Stomach (tissue), 8 donors: ENCODE measurements at regions not wholly inside any gene's neighbourhood (a gene's known extent, or its start where the extent isn't known, plus 50 kb on each side); places are given as distances from the start of the nearest gene placed in this dataset.

Source experiments
- DNase-seq, 2 donors: peaks; one replicate each; pipeline versions ENCODE4 v3.0.0 to v3.0.0-alpha.2; 2013 to 2019
- H3K27ac ChIP-seq, 5 donors: fragments of 200-600 bp in 4 of 5; sonication (generic) in 4 of 5; one replicate each; pipeline ENCODE4 v1.5.1; 2013 to 2019; ENCODE audit warnings: mild to moderate bottlenecking in 1 of 5, moderate library complexity in 1 of 5
- H3K27me3 ChIP-seq, 3 donors: fragments of 200-600 bp; sonication (generic); one replicate each; pipeline ENCODE4 v1.5.1; 2017 to 2019; ENCODE audit warnings: mixed run types in 1 of 3
- H3K36me3 ChIP-seq, 4 donors: fragments of 200-600 bp; sonication (generic); 1 replicate in 3 of 4; 2 replicates in 1 of 4; pipeline ENCODE4 v1.5.1; 2016 to 2019
- H3K4me1 ChIP-seq, 4 donors: fragments of 200-600 bp; sonication (generic); one replicate each; pipeline ENCODE4 v1.5.1; 2016 to 2019
- H3K4me3 ChIP-seq, 4 donors: fragments of 200-600 bp; sonication (generic) in 3 of 4; one replicate each; pipeline ENCODE4 v1.5.1; 2016 to 2019; ENCODE audit warnings: mild to moderate bottlenecking in 1 of 4
- H3K9me3 ChIP-seq, 4 donors: fragments of 200-600 bp; sonication (generic); one replicate each; pipeline ENCODE4 v1.5.1; 2016 to 2019
- CTCF ChIP-seq, 7 experiments: fragments of 450-650 bp in 4 of 7; fragments of 200-600 bp in 3 of 7; sonication (generic) in 3 of 7; IDR thresholded peaks; one replicate each; pipeline ENCODE4 v1.5.1; 2016 to 2019; ENCODE audit warnings: antibody characterized with exemption in 7 of 7, control low read depth in 2 of 7, mild to moderate bottlenecking in 1 of 7
- EP300 ChIP-seq: sonication (generic); formaldehyde crosslinking; IDR thresholded peaks from one replicate; pipeline ENCODE4 v1.6.1; 2017; ENCODE audit warnings: antibody characterized with exemption
- POLR2A ChIP-seq, 4 donors: fragments of 450-650 bp; IDR thresholded peaks; one replicate each; pipeline ENCODE4 v1.6.1; 2016; ENCODE audit warnings: antibody characterized with exemption in 4 of 4, control low read depth in 2 of 4, mild to moderate bottlenecking in 1 of 4, moderate library complexity in 1 of 4
- POLR2AphosphoS5 ChIP-seq, 3 donors: sonication (generic); formaldehyde crosslinking; IDR thresholded peaks; one replicate each; pipeline ENCODE4 v1.6.1; 2016; ENCODE audit warnings: antibody characterized with exemption in 3 of 3
- WGBS, 5 donors: extraction: QIAGEN DNeasy Blood & Tissue Kit in 3 of 5; methylation state at CpG; one replicate each; pipeline versions ENCODE4 v1.1.5 to v1.1.7; 2013 to 2018; 5-methylcytosine and 5-hydroxymethylcytosine counted together
- intact Hi-C: fragments of 100-400 bp; cut with DNase I; formaldehyde crosslinking; loops from one replicate; pipeline ENCODE4 v1.15.1; 2023; ENCODE audit warnings: low total_unique reads
- donor health status: healthy with polysubstance abuse.
- donor health status: Bipolar disorder and iron deficiency.
- donor health status: healthy.

GRCh38 chr5:159832073-159832472 lies 84.2 kb upstream of the ADRA1B start:
- WGBS, 5 donors, result 56 to 78% (median 72%) methylated on average over 2 of the region's 2 CpGs
- Histone ChIP-seq H3K27me3 (no peaks in the 10 kb centered on the region), H3K4me3 (no peak overlapping the region), H3K4me1 (no peaks in the 10 kb centered on the region), H3K9me3 (no peaks in the 10 kb centered on the region), H3K27ac (no peak overlapping the region), H3K36me3 (no peaks in the 10 kb centered on the region)
- intact Hi-C loops, result no loop called here
- TF ChIP-seq EP300 (no peak), CTCF (IDR thresholded peaks at IDR 0.05) (no peak), POLR2A (IDR thresholded peaks at IDR 0.05) (no peak), POLR2AphosphoS5 (IDR thresholded peaks at IDR 0.05) (no peak)
- no peak for DNase-seq

GRCh38 chr5:159833088-159833487 lies 83.2 kb upstream of the ADRA1B start:
- H3K9me3 ChIP-seq, result no peaks in the 10 kb centered on the region
- 17 to 36% (median 27%) methylated on average over 2 of the region's 2 CpGs for WGBS, 5 donors
- DNase-seq, result no peak
- H3K27ac ChIP-seq, result no peak overlapping the region
- intact Hi-C loops, result no loop called here
- no peaks in the 10 kb centered on the region for H3K4me1 ChIP-seq
- no peak overlapping the region for H3K4me3 ChIP-seq
- no peaks in the 10 kb centered on the region for H3K27me3 ChIP-seq
- H3K36me3 ChIP-seq, result no peaks in the 10 kb centered on the region
- TF ChIP-seq EP300, result no peak
- no peak for TF ChIP-seq POLR2AphosphoS5 (IDR thresholded peaks at IDR 0.05)
- no peak for TF ChIP-seq CTCF (IDR thresholded peaks at IDR 0.05)
- no peak for TF ChIP-seq POLR2A (IDR thresholded peaks at IDR 0.05)

- no peak overlapping the region for H3K4me3 ChIP-seq
- TF ChIP-seq POLR2AphosphoS5 (IDR thresholded peaks at IDR 0.05), result no peak
- no peak for TF ChIP-seq CTCF (IDR thresholded peaks at IDR 0.05)
- no peak for TF ChIP-seq POLR2A (IDR thresholded peaks at IDR 0.05)
- no peak for TF ChIP-seq EP300
- H3K36me3 ChIP-seq, result no peaks in the 10 kb centered on the region
- intact Hi-C loops, result no loop called here
- WGBS, 5 donors, result 73 to 83% (median 82%) methylated on average over 6 of the region's 6 CpGs
- H3K4me1 ChIP-seq, result no peaks in the 10 kb centered on the region
- no peaks in the 10 kb centered on the region for H3K9me3 ChIP-seq
- no peaks in the 10 kb centered on the region for H3K27me3 ChIP-seq
- H3K27ac ChIP-seq, result no peak overlapping the region
- no peak for DNase-seq
These were observed 82.4 kb upstream of the ADRA1B start for GRCh38 chr5:159833846-159834245.

- TF ChIP-seq EP300, result no peak
- TF ChIP-seq POLR2AphosphoS5 (IDR thresholded peaks at IDR 0.05), result no peak
- no peak for TF ChIP-seq POLR2A (IDR thresholded peaks at IDR 0.05)
- TF ChIP-seq CTCF (IDR thresholded peaks at IDR 0.05), result no peak
- Histone ChIP-seq H3K9me3 (no peaks in the 10 kb centered on the region), H3K27ac (no peak overlapping the region), H3K27me3 (no peaks in the 10 kb centered on the region), H3K4me1 (no peaks in the 10 kb centered on the region), H3K4me3 (no peak overlapping the region), H3K36me3 (no peaks in the 10 kb centered on the region)
- no peak for DNase-seq
- intact Hi-C loops, result no loop called here
These were observed 80.7 kb upstream of the ADRA1B start for GRCh38 chr5:159835548-159835947.

GRCh38 chr5:159836691-159837090 lies 79.6 kb upstream of the ADRA1B start:
- no peaks in the 10 kb centered on the region for H3K36me3 ChIP-seq
- intact Hi-C loops, result no loop called here
- no peak overlapping the region for H3K4me3 ChIP-seq
- H3K27ac ChIP-seq, result no peak overlapping the region
- no peaks in the 10 kb centered on the region for H3K9me3 ChIP-seq
- no peak for DNase-seq
- TF ChIP-seq POLR2AphosphoS5 (IDR thresholded peaks at IDR 0.05) (no peak), EP300 (no peak), POLR2A (IDR thresholded peaks at IDR 0.05) (no peak), CTCF (IDR thresholded peaks at IDR 0.05) (no peak)
- no peaks in the 10 kb centered on the region for H3K4me1 ChIP-seq
- H3K27me3 ChIP-seq, result no peaks in the 10 kb centered on the region
